ENCODE measurements at regions not wholly inside any gene's neighbourhood (a gene's known extent, or its start where the extent isn't known, plus 50 kb on each side); places are given as distances from the start of the nearest gene placed in this dataset.
"Not testable (repeated sequence)": the region's sequence is repeated elsewhere in the genome, so short reads cannot be mapped to it uniquely, and the experiment has no call there.

DNA sequence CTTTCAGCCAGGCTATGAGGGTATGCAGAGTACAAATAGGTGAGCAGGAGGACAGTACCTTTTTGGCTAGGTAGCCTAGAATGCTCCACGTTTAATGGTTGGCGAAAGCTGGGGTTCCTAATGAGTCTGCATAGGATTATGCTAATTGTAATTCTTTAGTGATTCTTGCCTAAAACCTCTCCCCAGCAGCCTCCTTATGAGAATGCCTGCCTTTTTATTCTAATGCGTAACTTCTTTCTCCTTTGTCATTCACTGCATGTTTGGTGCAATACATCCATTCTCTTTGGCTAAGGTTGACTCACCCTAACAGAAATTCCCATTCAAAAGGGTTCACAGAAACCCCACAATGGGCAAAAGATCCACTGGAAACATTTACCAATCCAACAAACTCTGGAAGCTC is 752.2 kb downstream of the FSCB start:
- TF ChIP-seq CTCF (IDR thresholded peaks at IDR 0.05; ENCODE audit: unreplicated experiment), result no peak
- Mint-ChIP-seq H3K36me3 (ENCODE audit: insufficient read depth) (no peaks in the 10 kb centered on the region), H3K4me1 (ENCODE audit: low read depth) (no peaks in the 10 kb centered on the region), H3K27me3 (no peaks in the 10 kb centered on the region), H3K27ac (no peak overlapping the region), H3K4me3 (ENCODE audit: low read depth) (no peak overlapping the region), H3K9me3 (ENCODE audit: low read depth) (no peaks in the 10 kb centered on the region)
- DNase-seq (ENCODE audit: low spot score, unreplicated experiment), result no peak

DNA sequence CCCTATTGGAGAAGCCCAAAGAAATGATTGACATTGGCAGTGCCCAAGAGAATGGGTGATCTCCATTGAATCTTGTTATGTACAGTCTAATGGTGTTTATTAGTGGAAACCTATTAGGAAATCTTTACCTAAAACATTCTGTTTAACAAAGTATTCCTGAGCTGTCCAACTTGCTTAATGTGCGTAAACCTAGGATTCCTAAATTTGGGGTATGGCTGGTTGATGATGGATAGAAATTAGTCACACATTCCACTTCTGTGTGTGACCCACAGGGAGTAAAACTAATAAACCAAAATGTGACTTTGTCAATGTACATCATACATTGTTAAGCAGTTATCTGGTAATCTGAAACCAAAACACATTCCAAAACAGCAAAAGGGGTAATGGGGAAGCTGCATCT is 761.3 kb downstream of the FSCB start:
- Mint-ChIP-seq H3K36me3 (ENCODE audit: insufficient read depth) (no peaks in the 10 kb centered on the region), H3K4me1 (ENCODE audit: low read depth) (no peaks in the 10 kb centered on the region), H3K9me3 (ENCODE audit: low read depth) (no peaks in the 10 kb centered on the region), H3K4me3 (ENCODE audit: low read depth) (no peak overlapping the region), H3K27ac (no peak overlapping the region), H3K27me3 (no peaks in the 10 kb centered on the region)
- TF ChIP-seq CTCF (IDR thresholded peaks at IDR 0.05; ENCODE audit: unreplicated experiment), result no peak
- DNase-seq (ENCODE audit: low spot score, unreplicated experiment), result no peak

GRCh38 chr14:43735932-43736331 is 771.2 kb downstream of the FSCB start:
- Mint-ChIP-seq H3K4me1 (ENCODE audit: low read depth) (no peaks in the 10 kb centered on the region), H3K27me3 (no peaks in the 10 kb centered on the region), H3K9me3 (ENCODE audit: low read depth) (no peaks in the 10 kb centered on the region), H3K36me3 (ENCODE audit: insufficient read depth) (no peaks in the 10 kb centered on the region), H3K4me3 (ENCODE audit: low read depth) (no peak overlapping the region), H3K27ac (no peak overlapping the region)
- DNase-seq (ENCODE audit: low spot score, unreplicated experiment), result no peak
- no peak for TF ChIP-seq CTCF (IDR thresholded peaks at IDR 0.05; ENCODE audit: unreplicated experiment)

DNA sequence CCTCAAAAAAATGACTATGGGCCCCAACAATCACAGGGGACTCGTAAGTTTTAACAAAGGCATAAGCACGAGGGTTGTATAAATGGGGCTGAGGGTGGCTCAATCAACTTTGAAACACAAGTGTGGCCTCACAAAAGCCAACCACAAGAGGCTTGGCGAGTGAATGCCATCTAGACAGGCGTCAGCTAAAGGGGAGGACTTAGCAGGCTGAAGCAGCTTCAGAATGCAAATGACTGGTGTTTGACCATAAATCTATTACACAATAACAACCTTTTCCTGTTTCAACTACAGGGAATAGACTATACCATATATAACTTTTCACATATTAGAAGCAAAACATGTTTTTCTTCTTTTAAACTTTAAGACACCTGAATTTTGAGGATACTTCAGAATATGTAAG is 777.9 kb downstream of the FSCB start:
- Mint-ChIP-seq H3K4me1 (ENCODE audit: low read depth) (no peaks in the 10 kb centered on the region), H3K9me3 (ENCODE audit: low read depth) (no peaks in the 10 kb centered on the region), H3K4me3 (ENCODE audit: low read depth) (no peak overlapping the region), H3K36me3 (ENCODE audit: insufficient read depth) (no peaks in the 10 kb centered on the region), H3K27me3 (no peaks in the 10 kb centered on the region), H3K27ac (no peak overlapping the region)
- TF ChIP-seq CTCF (IDR thresholded peaks at IDR 0.05; ENCODE audit: unreplicated experiment), result no peak
- no peak for DNase-seq (ENCODE audit: low spot score, unreplicated experiment)

- Mint-ChIP-seq H3K4me3 (ENCODE audit: low read depth) (no peak overlapping the region), H3K36me3 (ENCODE audit: insufficient read depth) (no peaks in the 10 kb centered on the region), H3K27ac (no peak overlapping the region), H3K27me3 (no peaks in the 10 kb centered on the region), H3K4me1 (ENCODE audit: low read depth) (no peaks in the 10 kb centered on the region), H3K9me3 (ENCODE audit: low read depth) (no peaks in the 10 kb centered on the region)
- DNase-seq (ENCODE audit: low spot score, unreplicated experiment), result no peak
- TF ChIP-seq CTCF (IDR thresholded peaks at IDR 0.05; ENCODE audit: unreplicated experiment), result no peak
These were observed 800.2 kb downstream of the FSCB start for GRCh38 chr14:43706900-43707299.

- H3K4me3 Mint-ChIP-seq (ENCODE audit: low read depth); H3K4me1 Mint-ChIP-seq (ENCODE audit: low read depth); H3K27me3 Mint-ChIP-seq: not testable (repeated sequence)
These were observed 808.4 kb downstream of the FSCB start for GRCh38 chr14:43698561-43699284.

More at GRCh38 chr14:43698561-43699284, 808.4 kb downstream of the FSCB start:
- not testable (repeated sequence) for H3K36me3 Mint-ChIP-seq (ENCODE audit: insufficient read depth); DNase-seq (ENCODE audit: low spot score, unreplicated experiment); H3K9me3 Mint-ChIP-seq (ENCODE audit: low read depth); H3K27ac Mint-ChIP-seq
